Coronary artery (tissue), 2 donors: ENCODE measurements at regions not wholly inside any gene's neighbourhood (a gene's known extent, or its start where the extent isn't known, plus 50 kb on each side); places are given as distances from the start of the nearest gene placed in this dataset.
A peak's percentile ranks its signal among the peaks of the same experiment; 100 is the strongest.

Experiments
- DNase-seq: peaks from one replicate; pipeline ENCODE4 v3.0.0-alpha.2; 2017; ENCODE audit warnings: low spot score
- H3K27ac ChIP-seq, 2 donors: fragments of 200-600 bp; sonication (generic); one replicate each; pipeline ENCODE4 v1.5.1; 2016 to 2019
- H3K4me3 ChIP-seq: fragments of 200-600 bp; sonication (generic); 2 replicates; pipeline ENCODE4 v1.5.1; 2016; ENCODE audit warnings: mild to moderate bottlenecking, moderate library complexity
- CTCF ChIP-seq: fragments of 200-600 bp; sonication (generic); IDR thresholded peaks from one replicate; pipeline ENCODE4 v1.5.1; 2019; ENCODE audit warnings: antibody characterized with exemption

GRCh38 chr20:57880571-57880892 lies 170.7 kb upstream of the PMEPA1 start:
- no peak for TF ChIP-seq CTCF
- DNase-seq = no peak
- Histone ChIP-seq H3K4me3 (peak overlapping the region; percentile 19), H3K27ac (no peak overlapping the region)

GRCh38 chr20:57879779-57880570 lies 170.2 kb upstream of the PMEPA1 start:
- peak overlapping the region; percentile 1 to 26 for H3K27ac ChIP-seq
- TF ChIP-seq CTCF = no peak
- DNase-seq = no peak

GRCh38 chr20:57879437-57879778 lies 169.6 kb upstream of the PMEPA1 start:
- Histone ChIP-seq H3K4me3 (peak overlapping the region; percentile 19), H3K27ac (peak overlapping the region in 1 of 2 donors; percentile 1)
- no peak for DNase-seq
- no peak for TF ChIP-seq CTCF

More at GRCh38 chr20:57879779-57880570, 170.2 kb upstream of the PMEPA1 start:
- H3K4me3 ChIP-seq = peak overlapping the region; percentile 19

GRCh38 chr20:57878786-57879424 lies 169.1 kb upstream of the PMEPA1 start:
- no peak overlapping the region for H3K4me3 ChIP-seq
- no peak for TF ChIP-seq CTCF
- no peak overlapping the region for H3K27ac ChIP-seq
- no peak for DNase-seq

GRCh38 chr20:57877995-57878394 lies 168.2 kb upstream of the PMEPA1 start:
- no peak overlapping the region for H3K4me3 ChIP-seq
- DNase-seq = no peak
- H3K27ac ChIP-seq = no peak overlapping the region
- TF ChIP-seq CTCF = no peak

GRCh38 chr20:57877131-57877824 lies 167.5 kb upstream of the PMEPA1 start:
- Histone ChIP-seq H3K27ac (no peak overlapping the region), H3K4me3 (no peak overlapping the region)
- DNase-seq = no peak
- TF ChIP-seq CTCF = no peak
